NCI-H146 treated with DMSO at 0.1 percent for 48 hours (cell line): ENCODE measurements at regions not wholly inside any gene's neighbourhood (a gene's known extent, or its start where the extent isn't known, plus 50 kb on each side); places are given as distances from the start of the nearest gene placed in this dataset.

Experiments
- DNase-seq: peaks from one replicate; lab custom pipeline; 2025; ENCODE audit not compliant: unreplicated experiment; lab: John Stamatoyannopoulos, UW

DNA sequence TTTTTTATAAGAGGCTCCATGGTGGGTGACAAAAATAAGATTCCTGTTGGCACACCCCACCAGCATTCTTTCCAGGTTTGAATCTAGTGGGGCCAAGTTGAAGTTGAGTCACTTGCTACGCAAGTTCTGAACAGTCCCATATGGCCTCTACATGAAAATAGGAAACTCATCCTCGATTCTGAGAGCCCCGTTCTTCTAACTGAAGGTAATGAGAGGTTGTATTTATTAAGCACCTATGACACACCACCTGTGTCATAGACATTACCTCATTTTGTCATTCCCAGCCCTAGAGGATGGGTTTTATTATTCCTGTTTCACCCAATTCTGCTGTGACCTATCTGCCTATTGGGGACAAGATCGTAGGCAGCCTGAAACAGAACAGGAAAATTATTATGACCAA is 131.7 kb downstream of the ACTL7B start:
- DNase-seq: no peak

DNA sequence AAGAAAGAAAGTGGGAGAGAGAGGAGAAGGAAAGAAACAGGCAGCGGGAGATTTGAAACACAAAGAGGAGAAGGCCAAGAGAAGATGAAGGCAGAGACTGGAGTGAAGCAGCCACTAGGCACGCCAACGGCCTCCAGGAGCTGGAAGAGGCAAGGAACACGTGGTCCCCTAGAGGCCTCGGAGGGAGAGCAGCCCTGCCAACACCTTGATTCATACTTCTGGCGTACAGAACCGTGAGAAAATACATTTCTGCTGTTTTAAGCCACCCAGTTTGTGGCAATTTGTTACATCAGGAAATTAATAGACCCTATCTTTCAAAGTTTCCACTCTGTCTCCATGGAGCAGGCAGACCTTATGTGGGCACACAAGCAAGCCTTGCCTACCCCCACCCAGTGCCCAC is 133.4 kb downstream of the ACTL7B start:
- DNase-seq: no peak

DNA sequence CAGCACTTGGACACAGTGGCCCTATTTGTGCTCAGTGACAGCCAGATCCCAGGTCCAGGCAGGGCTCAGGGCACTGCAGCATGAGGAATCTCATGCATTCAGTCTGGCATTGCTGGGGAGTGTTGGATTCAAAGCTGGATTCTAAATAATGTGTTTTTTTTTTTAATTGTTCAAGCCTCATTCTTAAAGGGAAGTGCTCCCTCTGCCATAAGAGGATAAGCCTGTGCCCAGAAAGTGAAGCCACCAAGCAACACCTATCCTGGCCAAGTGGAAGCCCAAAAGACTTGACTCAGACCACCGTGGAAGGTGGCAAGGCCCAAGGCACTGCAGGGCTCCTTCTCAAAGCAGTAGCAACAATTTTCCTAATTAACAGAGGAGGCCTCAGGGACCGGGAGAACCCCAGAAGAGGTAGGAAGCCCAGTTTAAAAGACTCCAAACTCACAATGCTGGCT is 135.6 kb downstream of the ACTL7B start:
- no peak for DNase-seq

DNA sequence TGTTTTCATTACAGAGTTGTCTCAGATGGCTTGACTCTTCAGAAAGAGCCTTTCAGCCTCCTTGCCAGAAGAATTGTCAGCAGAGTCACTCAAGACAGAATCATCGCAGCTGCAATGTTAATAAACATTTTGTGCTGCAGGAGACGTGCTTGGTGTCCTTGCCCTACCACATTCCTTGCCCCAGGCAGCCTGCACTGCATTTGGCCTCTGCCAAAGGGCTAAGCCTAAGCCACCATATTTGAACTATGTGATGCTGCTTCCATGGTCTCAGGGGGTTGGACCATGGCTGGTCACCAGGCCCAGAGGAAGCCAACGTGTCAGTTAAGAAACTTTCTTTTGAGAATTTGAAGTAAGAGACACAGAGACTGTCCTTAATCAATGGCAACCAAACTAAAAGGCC is 145.4 kb downstream of the ACTL7B start:
- no peak for DNase-seq

DNA sequence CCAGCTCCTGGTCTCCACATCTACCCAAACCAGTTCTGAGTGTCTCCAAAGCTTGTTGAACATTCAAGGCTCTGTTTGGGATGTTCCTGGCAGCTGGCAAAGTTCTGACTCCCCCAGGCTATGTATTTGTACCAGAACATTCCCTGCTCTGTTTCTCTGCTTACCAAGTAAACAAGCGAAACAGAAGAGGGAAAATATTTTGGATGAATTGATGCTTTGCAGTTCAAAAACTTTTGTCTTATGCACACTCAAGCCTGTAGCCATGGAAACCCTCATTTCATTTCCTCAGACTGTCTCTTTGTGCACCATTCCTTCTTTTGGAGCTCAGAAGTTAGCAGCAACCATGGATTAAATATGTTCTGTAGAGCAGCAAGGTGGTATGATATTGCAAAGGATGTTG is 145.8 kb downstream of the ACTL7B start:
- DNase-seq: no peak

DNA sequence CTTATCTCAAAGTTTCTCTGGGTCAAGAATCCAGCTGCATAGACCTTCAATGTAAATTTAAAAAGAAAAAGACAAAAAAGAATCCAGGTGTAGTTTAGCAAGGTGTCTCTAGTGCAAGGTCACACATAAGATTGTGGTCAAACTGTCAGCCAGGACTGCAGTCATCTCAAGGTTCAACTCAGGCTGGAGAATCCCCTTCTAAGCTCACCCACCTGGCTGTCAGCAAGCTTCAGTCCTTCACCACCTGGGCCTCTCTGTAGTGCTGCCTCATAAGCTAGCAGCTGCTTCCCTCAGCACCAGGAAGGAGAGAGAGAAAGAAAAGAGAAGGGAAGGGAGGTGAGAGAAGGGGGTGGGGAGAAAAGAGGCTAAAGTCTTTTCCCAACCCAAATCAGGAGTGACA is 146.7 kb downstream of the ACTL7B start:
- no peak for DNase-seq

DNA sequence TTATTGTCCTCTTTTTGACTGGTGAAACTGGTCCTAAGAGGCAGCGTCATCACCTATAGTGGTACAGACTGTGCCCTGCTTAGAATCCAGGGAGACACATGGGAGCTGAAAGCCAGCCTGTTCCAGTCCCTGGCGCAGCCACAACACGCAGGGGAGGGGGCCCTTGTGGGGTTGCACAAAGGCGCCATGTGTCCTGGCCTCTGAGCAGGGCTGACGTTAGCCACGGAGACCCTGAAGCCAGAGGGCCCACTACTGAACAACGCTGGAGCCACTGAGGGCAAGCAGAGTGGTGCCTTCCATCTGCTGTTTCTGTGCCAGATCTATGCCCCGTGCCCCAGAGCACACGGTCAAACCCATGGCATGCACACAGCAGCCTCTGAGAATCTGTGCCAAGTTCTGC is 147.3 kb downstream of the ACTL7B start:
- no peak for DNase-seq

DNA sequence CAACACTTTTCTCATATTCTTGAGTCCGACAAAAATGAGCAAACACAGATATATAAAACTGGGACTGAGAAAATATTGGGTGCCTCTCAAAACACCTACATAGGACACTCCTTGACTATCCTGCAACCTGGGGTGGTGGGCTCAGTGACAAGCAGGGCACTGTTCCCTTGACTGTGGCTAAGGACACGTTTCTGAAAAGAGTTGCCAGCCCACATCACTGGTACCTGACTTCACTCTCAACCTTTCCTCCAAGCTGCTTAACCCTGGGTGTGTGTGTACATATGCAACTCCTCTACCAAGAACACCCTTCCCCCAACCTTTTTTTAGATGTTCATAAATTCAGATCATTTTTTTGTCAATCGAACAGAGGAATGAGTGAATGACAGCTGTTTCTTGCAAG is 148.7 kb downstream of the ACTL7B start:
- DNase-seq: no peak

DNA sequence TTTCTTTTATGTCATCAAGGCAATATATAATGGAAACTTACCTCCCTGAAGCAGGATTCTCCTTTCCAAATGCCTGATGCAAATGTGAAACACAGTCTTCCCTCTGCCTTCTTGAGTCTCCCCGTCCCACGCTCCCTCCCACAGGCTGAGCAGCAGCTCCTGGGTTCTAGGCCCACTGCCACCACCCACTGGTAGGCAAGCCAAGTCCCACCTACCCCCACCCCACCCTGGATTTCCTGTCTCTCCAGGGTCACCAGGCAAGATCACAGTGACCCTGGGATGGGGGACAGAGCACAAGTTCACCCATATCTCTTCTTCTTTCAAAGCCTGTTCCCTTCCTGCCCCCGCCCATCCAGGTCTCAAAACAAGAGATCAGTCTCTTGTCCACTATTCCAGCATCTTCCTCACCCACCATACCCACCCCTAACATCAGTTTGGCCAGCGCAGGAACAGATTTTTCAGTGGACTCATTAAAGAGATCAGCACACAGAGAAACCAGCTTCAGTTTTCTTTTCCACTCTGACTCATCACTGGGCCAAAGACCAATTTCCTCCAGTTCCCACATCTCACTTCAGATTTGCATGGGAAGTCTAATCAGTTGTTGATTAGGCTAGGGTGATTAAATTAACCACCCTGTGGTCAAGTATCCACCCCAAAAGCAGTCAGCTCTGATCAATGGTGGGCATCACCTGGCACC is 151.5 kb downstream of the ACTL7B start:
- DNase-seq: no peak

DNA sequence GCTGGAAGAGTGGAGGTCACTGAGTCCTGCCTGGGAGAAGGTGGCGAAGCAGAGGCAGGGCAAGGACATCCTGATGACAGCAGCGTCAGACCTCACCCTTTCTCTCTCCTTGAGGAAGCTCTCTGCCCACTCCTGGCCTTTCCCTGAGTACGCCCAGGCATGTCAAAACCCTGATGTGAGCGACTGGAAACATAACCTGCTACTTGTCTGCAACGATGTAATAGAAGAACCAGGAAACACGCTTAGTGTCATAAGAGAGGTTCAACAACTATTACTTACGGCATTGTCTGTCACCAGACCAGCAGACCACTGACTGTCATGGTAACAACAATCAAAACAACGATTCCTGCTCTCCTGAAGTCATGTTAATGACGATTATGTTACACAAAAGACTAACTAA is 152.4 kb downstream of the ACTL7B start:
- no peak for DNase-seq

DNA sequence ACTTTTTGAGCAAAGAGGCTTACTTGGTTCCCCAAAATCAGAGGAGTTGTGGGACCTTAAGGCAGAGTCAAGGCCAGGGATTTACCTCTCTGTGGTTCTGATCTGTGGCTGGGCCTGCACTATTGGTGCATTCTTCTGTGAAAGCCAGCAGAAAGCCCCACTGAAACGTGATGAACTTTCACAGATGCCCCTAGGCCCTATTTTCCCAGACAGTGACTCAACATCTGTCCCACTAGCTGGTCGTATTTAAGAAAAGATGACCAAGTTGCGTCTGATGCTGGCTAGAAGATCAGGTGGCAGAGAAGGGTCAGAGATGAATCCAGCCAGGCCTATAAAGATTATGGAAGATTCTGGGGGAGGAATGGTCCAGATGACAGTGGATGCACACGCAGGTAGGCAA is 153.1 kb downstream of the ACTL7B start:
- DNase-seq: no peak

DNA sequence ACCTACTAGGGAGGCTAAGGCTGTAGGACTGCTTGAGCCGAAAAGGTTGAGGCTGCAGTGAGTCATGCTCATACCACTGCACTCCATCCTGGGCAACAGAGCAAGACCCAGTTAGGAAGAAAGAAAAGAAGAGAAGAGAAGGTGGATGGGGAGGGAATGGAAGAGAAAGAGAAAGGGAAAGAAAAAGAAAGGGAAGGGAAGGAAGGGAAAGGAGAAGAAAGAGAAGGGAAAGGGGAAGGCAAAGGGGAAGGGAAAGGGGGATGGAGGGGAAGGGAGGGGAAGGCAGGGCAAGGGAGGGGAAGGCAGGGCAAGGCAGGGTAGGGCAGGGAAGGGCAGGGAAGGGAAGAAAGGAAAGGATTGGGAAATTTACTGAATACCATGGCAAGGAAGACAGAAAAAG is 157.0 kb downstream of the ACTL7B start:
- no peak for DNase-seq

DNA sequence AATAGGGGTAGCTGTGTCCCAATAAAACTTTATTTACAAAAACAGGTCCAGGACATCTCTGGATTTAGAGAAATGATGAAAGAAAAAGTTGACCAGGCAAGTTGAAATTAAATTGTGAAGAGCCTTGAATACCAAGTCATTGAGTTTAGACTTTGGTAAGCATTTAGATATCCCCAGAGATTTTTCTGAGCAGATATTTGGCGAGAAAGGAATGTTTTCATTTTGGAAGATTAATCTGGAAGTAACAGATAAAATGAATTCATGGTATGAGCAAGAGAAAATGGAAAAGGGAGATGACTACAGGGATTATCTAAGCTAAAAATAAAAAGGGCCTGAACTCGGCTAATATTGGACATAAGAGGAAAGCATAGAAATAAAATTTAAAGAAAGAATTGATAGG is 157.6 kb downstream of the ACTL7B start:
- no peak for DNase-seq

DNA sequence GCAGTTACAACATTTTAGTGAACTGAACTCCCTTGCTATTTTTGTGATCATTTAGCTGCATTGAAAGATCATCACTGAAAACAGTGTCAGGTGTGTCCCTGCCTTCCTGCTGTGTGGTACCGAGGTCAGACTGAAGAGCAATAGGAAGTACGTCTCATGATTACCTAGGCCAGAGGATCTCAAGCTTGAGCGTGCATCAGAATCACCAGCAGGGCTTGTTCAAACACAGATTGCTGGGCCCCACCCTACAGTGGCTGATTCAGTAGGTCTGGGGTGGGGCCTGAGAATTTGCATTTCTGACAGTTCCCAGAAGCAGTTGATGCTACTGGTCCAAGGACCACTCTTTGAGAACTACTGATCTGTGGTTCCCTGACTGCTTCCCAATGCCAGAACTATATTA is 159.6 kb downstream of the ACTL7B start:
- DNase-seq: no peak

DNA sequence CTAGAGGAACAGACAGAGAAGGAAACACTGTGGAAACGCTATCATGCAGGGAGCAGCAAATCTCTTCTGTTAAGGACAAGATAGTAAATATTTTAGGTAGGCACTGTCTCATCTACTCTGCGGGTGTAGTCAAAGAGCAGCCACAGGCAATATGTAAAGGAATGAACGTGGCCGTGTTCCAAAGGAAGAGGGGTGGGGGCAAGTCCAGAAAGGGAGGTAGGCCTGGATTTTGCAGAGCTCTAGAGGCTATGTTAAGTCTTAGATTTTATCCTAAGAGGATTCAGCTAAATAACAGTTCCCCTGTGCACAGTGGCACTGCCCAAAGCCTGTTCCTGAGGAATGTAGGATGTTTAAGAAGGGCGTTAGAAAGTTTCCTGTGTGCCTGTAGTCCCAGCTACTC is 161.6 kb downstream of the ACTL7B start:
- DNase-seq: no peak

DNA sequence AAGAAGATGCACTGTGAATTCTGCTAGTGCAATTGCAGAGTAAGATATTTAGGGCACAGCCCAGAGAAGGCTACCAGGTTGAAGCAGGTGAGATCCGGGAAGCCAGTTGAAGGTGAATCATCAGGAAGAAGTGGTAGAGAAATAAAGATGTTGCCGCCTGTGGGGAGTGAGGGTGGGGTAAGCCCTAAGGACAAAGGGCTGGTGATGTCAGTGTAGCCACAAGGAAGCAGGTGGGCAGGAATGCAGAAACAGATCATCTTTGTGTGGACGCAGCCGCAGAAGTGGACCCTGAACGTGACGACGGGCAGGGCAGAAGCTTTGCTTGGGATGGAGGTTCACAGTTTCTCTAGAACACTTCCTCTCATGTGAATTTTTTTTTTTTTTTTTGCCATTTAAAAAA is 164.2 kb downstream of the ACTL7B start:
- peak; percentile 18 for DNase-seq

DNA sequence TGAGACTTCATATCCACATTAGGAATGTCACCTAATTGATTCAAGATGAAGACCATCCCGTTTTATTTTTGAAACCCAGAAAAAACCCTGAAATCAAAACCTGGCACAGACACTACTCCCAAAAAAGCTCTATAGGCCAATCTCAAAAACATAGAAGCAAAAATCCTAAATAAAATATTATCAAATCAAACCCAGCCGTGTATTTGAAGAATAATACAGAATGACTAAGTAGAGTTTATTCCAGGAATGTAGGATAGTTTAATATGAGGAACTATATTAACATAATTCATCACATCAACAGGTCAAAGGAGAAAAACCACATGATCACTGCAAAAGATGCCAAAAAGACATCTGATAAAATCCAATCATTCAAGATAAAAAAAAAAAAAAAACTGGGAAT is 167.1 kb downstream of the ACTL7B start:
- no peak for DNase-seq

DNA sequence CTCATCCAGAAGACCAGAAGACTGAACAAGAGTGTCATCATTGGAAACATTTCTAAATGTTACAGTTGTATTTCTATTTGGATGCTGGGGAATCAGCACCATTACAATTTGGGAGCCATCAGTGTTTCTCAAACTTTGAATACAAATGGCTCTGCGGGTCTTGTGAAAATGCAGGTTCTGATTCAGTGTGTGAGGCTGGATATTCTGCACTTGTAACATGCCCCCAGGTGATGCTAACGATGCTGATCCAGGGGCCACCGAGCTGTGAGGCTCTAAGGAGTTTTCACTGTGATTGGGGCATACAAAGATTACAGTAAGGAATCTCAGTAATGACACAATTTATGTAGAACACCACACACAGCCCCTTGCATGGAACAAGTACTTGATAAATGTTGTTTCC is 167.7 kb downstream of the ACTL7B start:
- DNase-seq: no peak

DNA sequence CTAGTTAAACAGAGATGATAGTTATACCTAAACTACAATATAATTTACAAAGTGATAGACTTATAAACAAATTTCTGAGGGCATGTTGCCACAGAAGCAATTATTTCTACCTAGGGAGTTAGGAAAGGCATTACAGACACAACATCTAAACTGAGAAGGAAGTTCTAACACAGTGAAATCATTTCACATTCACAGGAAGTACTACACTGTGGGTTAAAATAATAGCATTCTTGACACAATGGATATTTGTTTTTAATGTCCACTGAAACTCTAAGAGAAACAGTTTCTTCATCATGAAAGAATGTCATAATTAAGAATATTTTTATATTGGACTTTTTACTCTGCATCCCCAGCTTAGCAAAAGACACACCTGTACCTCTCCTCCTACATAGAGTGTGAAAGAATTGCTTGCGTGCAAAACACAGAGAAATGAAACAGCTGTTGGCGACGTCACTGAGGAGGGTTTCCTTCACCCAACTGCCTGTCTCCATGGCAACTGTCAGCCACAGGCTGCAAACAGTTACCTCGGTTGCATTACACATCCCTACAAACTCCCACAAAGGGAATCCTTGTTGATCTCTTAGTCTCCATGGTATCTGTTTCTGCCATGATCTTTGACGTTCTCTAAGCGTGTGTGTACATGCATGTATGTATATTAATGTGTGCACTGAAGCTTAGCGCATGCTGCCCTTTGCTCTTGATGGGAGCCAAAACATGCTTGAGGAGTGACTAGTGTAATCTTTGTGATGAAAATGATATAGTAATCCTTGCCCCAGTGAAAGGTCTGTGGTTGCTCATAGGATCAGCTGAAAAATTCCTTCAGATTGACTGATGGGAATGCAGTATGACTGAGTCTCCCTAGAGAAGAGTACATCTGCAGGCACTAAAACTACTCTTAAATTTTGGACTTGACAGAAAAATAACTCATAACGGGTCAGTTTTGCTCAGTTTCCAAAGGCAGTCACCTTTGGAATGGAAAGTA is 168.5 kb downstream of the ACTL7B start:
- no peak for DNase-seq

DNA sequence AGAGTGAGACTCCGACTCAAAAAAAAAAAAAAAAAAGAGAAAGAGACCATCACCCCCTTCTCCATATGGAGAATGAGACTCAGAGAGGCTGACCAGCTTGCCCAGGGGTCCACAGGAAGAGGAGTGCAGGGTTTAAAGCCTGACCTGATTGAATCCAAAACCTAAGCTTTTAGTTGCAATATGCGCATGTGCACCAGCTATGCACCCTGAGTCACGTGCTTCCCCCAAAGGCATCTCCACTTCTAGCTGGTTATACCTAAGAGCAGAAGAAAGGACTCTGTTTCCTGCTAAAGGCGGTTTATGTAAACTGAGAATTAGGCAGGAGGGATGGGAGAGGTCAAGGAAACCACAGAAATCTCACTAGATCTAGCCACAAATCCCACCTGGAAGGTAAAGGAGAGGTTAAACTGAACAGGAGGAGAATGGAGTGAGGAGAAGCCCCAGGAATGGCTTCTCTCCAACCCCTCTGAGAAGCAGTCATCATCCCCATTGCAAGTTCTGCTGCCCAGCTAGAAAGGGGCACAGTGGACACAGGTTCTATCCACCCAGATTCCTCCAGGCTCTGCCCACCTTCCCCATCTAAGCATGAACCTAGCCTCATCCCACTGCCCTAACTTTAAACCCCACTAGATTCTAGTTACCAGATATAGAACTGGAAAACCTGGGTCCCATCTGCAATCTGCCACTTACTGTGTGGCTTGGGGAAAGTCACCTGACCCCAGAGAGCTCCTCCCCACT is 171.3 kb downstream of the ACTL7B start:
- no peak for DNase-seq

DNA sequence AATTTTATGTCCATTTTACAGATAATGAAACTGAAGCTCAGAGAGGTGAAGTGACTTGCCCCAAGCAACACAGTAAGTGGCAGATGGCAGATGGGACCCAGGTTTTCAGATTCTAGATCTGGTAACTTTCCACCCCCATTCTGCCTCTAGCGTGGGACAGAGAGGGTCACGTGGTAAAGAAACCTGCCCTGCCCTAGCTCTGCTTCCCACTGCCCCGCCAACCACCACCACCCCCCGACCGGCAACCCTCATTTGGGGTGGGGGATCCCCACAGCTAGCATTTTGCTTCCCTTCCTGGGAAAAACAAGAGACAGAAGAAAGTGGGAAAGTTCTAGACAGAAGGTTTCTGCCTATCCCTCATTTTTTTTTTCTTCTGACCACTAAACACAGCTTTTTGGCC is 172.5 kb downstream of the ACTL7B start:
- no peak for DNase-seq
